ENCODE measurements at regions not wholly inside any gene's neighbourhood (a gene's known extent, or its start where the extent isn't known, plus 50 kb on each side); places are given as distances from the start of the nearest gene placed in this dataset.
"Not testable (repeated sequence)": the region's sequence is repeated elsewhere in the genome, so short reads cannot be mapped to it uniquely, and the experiment has no call there.

DNA sequence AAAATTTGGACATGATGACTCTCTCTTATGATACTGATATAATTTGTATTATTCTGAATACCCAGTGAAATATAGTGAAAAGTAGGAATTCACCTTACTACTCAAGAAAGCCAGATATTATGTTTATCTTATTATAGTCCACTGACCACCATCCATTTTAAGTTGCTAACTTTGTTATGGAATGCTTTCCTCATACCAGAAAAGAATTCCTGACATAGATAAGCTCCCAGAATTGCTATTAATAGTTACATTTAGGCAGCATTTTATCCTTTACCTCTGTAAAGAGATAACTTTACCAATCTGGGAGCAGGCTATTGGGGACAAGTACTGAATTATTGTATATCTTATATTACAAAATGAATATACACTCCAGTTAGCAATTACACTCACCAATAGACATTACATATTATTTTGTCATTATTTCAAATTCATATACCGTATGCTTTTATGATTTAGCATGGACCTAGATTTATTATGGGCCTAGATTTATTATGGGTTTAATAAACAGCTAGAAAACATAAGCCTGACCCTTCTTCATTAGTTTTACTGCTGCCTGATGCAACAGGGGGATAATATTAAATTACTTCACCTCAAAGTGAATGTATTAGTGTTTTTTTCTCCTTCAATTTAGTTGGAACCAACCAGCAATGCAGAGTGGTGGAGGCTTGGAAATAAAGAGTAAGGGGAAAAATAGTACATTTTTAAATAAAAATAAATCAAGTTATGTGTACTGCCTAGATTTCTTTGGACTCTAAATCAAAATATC is 1886.1 kb downstream of the PCDH9 start:
- DNase-seq = no peak

DNA sequence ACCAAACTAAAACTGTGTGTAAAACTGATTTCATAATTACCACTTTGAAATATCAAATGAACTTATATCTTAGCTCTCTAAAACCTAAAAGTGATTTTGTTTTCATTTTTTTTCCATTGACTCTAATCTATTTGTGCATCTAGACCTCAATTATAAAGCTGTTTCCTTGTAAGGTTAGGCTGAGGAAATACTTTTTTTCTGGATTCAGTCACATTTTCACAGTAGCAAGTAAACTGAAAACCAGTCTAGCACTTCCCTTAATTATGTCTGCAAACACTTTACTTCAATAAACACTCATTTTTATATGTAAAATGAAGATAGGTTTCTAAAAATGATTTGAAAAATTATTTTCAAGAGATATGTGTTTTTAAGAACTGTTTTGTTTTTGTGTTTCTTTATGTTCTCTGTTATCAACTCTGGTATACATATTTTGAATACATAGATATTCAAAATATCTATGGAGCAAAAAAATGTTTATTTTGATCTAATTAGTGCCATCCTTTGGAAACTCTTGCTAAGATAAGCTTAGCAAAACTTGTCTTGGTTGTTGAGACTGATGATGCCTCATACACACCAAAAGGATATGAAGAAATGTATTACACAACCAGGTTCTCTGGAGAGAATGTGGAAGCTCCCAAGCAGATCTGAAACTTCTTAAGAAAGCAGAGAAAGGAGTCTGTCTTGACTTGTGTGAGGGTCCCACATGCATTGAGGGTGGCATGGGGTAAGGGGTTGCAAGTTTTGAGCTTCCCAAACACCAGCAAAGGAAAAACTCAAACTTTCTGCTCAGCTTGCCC is 1887.4 kb downstream of the PCDH9 start:
- peak in 1 of 2 donors; percentile 2 for DNase-seq

DNA sequence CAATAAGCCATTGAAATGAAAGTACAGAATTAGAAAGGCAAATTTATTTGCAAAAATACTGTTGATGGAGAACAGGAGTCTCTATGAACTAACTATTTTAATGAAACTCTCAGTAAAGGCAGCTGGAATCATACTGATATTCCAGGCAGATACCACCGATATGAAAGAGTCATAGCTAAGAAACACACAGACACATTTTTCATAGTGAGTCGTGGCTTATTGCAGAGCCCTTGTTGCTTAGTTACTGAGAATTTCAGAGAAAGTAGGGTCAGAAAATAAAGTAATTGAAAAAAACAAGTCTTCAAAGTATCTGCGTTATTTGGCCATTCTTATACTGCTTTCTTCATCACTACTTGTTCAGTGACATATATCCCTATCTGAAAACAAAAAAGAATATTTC is 1890.9 kb downstream of the PCDH9 start:
- no peak for DNase-seq

DNA sequence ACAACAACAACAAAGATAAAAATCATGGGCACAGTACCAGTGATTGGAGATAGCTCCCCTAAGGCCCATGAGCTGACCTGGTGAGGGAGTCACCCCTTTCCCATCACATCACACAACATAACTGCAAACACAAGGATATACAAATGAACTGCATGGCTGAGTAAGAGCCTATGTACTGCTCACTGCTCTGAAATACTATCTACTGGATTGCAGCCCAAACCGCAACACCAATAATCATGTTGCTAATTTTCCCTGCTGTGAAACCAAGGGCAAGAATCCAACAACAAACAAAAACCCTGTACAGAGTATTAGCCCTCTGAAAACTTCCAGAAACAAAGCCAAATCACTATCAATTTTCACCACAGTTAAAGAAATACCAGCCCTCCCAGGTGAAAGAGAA is 1893.2 kb downstream of the PCDH9 start:
- no peak for DNase-seq

DNA sequence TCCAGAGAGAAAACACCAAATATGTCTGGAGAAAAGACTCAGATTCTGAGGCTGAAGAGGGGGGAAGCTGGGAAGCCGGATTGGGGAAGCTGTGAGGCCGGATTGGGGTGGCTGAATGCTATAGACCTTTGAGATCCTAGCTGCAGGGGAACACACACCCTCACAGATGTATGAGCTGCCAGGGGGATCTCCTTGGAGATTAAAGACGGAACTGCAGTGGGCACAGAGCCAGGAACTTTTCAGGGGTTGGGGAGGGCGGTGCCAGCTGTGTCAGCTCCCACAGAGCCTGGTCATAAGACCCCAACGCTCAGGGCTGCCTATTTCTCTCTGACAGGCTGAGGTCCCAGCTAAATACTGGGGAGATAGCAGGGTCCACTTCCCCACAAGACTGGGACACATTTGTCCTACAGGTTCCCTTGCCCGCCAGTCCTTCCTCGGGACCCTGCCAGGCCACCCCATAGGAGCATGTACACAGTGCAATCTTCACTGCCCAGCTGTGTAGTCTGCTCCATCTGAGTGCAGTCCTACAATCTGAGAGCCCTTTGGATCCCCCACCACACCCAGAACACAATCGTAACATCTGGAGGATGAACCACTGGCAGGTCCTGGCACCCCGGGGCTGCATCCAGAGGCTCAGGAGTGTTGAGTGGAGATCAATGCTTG is 1893.9 kb downstream of the PCDH9 start:
- no peak for DNase-seq

DNA sequence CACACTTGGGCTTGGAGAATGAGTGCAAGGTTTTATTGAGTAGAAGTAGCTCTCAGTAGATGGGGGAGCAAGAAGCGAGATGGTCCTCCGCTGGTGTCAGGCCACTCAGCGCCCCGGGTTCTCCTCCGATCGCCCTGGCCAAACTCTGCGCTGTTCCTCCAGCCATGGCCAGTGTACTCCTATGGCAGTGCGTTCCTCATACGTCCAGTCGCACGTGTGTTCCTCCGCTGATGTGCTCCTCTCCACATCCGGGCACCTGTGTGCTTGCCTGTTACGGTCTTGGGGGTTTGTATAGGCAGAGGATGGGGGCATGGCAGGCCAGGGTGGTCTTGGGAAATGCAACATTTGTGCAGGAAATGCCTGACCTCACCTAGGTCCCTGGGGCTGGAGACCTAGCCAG is 1899.4 kb downstream of the PCDH9 start:
- DNase-seq = no peak

DNA sequence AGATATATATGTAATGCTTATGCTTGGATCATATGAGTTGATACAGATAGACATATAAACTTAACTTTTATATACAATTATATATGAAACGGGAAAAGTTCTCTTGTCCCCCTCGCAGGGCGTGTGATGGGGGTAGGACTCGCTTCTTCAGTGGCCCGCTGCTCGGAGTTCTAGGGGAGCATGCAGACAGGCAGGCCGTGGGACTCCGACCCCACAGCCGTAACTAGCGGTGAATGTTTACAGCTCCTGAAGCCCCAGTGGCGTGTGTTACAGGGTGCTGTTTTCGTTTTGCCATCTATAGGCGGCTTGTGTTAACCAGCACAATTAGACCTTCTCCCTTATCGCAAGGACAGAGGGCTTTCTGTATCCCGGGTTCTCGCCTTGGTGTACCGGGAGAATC is 1899.8 kb downstream of the PCDH9 start:
- DNase-seq = no peak

DNA sequence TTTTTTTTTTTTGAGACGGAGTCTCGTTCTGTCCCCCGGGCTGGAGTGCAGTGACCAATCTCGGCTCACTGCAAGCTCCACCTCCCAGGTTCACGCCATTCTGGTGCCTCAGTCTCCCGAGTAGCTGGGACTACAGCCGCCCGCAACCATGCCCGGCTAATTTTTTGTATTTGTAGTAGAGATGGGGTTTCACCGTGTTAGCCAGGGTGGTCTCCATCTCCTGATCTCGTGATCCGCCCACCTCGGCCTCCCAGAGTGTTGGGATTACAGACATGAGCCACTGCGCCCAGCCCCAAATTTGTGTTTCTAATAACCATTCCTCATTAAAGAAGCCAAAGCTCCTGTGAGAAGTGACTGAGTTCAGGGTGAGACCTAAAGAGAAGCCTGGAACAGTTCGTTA is 1906.9 kb downstream of the PCDH9 start:
- not testable (repeated sequence) for DNase-seq

DNA sequence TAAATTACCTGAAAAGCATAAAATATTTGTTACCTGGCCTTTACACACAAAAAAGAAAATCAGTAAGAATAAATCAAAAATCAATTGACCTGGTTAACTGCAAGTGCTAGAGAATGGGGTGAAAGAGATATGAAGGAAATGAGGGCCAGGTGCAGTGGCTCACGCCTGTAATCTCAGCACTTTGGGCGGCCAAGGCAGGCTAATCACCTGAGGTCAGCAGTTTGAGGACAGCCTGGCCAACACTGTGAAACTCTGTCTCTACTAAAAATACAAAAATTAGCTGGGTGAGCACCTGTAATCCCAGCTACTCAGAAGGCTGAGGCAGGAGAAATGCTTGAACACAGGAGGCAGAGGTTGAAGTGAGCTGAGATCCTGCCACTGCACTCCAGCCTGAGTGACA is 1908.7 kb downstream of the PCDH9 start:
- not testable (repeated sequence) for DNase-seq

DNA sequence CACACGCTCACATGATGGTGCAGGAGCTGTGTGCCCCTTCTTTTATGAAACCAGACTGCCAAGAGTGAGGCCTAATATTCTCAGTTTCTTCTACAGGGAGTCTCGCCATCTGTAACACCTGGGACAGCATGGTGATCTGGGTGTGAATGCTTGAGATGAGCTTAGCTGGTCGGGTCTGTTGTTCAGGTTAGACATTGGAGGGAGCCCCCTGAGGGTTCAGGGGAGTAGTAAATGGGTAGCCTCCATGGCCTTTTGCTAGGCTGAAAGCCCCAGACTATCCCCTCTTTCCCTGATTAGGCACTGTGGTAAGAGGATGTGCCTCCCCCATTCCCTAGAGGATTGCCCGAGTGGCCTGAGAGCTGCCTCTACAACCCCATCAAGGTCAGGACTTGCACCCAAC is 1916.1 kb downstream of the PCDH9 start:
- DNase-seq = no peak

DNA sequence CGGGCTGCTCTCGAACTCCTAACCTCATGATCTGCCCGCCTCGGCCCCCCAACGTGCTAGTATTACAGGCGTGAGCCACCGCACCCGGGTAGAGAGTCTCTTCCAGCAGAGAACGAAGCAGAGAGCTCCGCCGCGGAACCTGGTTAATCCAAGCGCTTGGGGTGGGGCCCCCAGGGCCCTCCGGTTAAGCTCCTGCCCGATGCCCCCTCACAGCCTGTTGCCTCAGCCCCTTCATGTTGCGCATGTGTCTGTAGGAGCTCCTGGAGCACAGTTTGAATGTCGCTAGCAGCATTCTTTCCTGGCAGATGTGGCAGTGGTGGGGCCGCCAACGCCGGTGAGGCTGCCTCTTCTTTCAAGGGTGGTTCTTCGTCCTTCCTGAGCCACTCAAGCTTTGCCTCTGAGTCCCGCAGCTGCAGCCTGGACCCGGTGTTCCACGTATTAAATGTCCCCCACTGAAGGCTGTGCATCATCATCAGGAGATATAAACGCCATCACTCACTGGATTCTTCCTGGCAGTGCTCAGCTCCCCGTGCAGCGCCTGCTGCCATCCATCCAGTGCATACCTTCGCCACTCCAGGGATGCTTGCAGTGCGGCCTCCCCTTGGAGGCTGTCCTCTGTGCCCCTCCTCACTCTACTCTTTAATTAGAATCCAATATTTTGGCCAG is 1919.3 kb downstream of the PCDH9 start:
- no peak for DNase-seq

DNA sequence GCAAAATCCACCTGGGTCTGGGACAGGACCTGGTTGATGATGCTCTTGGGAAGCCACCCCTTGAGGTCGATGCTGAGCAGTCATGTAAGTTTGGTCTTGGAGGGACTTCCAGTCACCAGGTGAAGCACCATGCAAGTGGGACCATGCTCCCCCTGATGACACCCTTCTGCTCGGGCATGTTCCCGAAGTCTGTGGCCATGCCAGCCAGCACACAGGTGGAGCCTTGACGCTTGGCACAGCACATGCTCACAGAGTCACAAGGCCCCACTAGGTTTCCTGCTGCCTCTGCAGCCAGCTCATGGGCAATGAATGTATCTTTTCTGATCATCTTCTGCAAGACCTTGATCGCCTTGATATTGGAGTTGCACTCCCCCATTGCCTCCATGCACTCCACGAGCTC is 1920.2 kb downstream of the PCDH9 start:
- no peak for DNase-seq

DNA sequence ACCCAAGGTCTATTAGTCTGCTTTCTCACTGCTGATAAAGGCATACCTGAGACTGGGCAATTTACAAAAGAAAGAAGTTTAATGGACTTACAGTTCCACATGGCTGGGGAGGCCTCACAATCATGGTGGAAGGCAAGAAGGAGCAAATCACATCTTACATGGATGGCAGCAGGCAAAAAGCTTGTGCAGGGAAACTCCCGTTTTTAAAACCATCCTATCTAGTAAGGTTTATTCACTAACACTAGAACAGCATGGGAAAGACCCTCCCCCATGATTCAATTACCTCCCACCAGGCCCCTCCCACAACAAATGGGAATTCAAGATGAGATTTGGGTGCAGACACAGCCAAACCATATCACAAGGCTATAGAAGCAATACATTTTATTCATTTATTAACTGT is 1921.4 kb downstream of the PCDH9 start:
- not testable (repeated sequence) for DNase-seq

DNA sequence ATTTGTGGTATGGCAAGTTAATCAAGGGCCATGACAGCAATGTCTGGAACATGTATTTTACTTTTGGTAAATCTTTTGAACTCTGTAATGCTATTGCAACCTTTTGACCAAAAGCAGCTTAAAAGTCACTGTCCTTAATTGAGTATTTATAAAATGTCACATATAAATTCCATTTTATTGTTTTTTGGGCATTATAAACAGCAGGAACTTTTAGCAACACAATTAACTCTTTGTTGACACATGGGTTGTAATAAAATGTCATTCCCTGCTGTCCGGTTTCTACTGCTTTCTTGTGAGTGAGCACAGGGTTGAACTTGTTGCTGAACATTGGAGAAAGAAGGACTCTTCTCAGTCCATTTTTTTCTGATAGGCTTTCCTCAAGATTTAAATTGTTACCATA is 1923.1 kb downstream of the PCDH9 start:
- no peak for DNase-seq

DNA sequence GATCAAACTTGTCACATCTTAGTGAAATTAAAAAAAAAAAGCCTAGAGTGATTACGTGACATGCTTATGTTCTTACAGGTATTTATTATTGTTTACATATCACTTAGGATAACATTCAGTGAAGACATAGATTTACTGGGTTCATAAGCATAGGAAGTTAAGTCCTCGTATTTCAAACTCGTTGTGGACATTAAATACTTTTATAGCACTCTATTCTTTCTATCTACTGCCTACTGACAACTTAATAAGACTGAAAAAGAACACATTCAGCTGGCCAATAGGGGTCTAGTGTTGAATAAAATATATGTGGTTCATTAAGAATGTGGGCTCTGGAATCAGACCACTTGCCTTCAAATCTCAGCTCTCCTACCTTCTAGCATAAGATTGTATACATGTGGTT is 1927.4 kb downstream of the PCDH9 start:
- DNase-seq = no peak

DNA sequence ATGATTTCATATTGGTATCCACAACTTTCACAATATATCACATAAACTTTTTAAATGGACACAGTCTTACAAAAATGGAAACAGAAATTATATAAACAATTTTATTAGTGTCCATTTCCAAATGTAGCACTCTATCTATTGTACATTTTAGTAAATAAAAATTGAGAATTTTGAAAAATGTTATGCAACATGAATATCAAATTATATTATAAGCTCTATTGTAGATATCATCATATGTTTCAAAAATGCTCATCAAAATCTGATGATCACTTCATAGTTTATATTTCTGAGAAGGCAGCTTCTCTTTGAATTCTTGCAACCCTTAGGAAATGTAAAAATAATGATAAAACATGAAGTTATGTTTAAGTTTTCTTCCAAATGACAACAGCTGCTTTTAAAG is 1928.6 kb downstream of the PCDH9 start:
- DNase-seq = no peak

DNA sequence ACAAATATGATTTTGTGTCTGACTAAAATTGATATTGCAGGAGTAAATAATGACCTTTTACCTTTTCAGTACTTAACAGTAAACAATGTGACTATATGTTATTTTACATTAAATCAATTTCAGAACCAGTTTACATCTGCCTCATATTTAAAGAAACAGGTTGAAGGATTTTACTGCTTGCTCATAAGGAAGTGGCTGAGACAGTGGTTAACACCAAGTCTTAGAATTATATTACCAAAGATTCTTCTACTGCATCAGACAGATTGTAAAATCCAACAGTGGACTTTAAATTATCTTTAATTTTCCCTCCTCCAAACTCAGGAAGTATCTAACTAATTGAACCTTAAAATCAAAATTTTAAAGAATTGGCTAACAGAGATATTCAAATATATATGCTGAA is 1929.9 kb downstream of the PCDH9 start:
- no peak for DNase-seq

DNA sequence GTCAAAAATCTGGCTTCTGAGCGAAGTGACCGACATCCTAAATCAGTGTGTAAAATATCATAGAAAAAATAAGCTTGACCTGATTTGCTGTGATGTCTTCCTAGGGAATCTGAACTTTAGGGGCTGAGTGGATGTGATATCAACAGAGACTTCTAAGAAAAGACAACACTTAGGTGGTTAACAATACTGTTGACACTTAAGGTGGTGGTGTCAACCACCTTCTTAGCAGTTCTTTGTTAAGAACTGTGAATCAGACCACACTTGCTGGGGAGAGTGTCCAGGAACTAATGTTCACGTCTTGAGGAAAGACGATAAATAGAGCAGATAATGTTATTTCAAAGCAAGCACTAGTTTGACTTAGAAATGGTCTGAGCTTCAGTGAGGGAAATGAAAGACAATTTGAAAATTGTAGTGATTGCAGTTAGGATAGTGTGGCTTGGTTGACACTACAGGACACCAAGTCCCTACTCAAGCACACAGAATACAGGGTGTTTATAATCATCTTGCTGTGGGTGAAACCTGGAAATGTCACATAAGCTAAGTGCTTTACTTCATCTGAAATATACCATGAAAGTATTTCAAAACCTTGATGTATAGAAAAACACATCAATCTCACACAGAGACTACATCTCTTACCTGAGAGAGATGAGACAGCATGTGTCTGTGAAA is 1936.5 kb downstream of the PCDH9 start:
- no peak for DNase-seq

DNA sequence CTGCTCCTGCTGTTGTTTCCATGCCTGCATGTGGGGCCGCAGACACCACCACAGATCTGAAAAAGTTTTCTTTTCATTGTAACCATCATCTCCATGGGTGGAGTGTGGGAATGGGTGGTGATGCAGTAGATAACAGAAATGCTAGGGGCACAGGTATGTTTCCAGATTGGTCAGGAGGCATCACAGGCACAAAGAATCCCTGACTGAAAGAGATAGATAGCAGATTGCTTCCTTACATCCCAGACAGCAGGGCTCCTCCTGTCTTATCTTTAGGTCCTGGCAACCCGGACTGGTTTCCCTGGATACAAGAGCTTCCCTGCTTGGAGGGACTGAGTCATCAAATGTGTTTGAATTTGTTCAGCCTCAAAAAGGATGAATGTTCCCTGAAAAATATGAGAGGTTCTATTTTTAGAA is 1937.6 kb downstream of the PCDH9 start:
- DNase-seq = no peak

DNA sequence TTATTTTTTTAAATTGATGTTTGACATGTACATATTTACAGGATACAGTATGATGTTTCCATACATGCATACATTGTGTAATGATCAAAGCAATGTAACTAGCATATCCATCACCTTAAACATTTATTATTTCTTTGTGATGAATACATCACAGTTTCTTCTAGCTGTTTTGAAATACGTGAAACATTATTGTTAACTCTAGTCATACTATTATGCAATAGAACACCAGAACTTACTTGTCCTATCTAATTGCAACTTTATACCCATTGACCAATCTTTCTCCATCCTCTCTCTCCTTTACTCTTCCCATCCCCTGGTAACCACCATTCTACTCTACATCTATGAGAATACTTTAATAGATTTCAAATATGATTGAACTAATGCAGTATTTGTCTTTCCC is 1942.7 kb downstream of the PCDH9 start:
- DNase-seq = no peak

DNA sequence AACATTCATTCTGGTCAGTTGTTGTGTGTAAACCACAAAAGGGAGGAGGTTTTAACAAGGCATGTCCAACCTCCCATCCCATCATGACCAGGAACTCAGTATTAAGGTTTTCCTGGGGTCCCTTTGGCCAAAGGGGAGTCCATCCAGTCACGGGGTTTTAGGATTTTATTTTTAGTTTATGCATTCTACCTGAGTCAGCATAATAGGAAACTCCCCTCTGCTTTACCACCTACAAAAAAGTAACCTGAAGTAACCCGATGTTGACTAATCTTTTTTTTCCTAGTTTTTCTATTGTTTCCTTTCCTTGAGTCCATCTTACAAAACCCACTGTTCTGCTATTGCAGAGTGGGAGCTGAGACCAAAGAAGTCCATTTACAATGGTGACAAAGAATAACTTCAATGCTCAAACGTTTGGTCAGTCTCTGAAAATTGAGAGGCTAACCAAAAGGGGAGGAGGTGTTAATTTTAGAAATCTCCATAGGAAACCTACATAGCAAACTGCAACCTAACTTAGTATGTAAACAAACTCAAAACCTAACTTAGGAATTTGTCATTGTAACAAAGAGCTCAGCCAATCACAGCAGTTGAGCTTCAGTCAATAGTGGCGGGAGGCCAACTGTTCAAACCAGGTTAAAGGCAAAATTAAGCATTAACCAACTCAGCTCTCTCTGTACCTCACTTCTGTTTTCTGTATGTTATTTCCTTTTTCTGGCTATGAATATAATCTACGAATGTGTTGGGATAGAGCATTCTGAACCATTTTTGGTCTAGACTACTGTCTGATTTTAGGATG is 1954.1 kb downstream of the PCDH9 start:
- no peak for DNase-seq

DNA sequence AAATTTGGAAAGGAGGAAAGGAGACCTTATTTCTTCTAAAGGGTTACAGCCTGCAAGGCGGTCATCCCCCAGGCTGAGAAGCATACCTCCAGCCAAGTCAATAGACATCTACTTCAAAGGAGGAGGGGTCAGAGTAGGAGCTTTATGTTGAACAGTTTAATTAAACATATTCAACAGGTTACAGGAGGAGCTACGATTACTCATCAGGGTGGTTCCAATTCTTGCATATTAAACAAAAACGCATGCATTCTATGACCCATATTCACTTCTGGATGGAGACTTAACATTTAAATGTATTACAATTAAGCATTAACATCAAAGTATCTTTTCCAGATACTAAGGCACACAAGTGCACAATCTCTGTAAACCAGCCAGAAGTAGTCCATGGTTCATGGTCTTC is 1955.0 kb downstream of the PCDH9 start:
- no peak for DNase-seq
